Neural cell (in vitro differentiated cells): ENCODE measurements at regions not wholly inside any gene's neighbourhood (a gene's known extent, or its start where the extent isn't known, plus 50 kb on each side); places are given as distances from the start of the nearest gene placed in this dataset.

Source experiments
- H2AFZ ChIP-seq: fragments of 200-600, 300-800 bp; sonication (generic), shearing (Covaris generic); 2 replicates; pipeline ENCODE4 v1.6.0; 2014; ENCODE audit warnings: low read depth, mild to moderate bottlenecking, antibody characterized with exemption, low read length, moderate library complexity
- H3F3A ChIP-seq: fragments of 200-600 bp; shearing (Covaris generic); 2 replicates; pipeline ENCODE4 v1.6.1; 2016; ENCODE audit warnings: mild to moderate bottlenecking, moderate library complexity, mixed read lengths, antibody characterized with exemption, low read length; ENCODE audit not compliant: insufficient read depth, poor library complexity, severe bottlenecking
- H3K27ac ChIP-seq: fragments of 200-600, 300-800 bp; sonication (generic), shearing (Covaris generic); 2 replicates; pipeline ENCODE4 v1.5.1; 2014; ENCODE audit warnings: mild to moderate bottlenecking, low read length, moderate library complexity
- H3K27me3 ChIP-seq: fragments of 300-800, 200-600 bp; sonication (generic), shearing (Covaris generic); 2 replicates; pipeline ENCODE4 v1.6.0; 2014; ENCODE audit warnings: mild to moderate bottlenecking, low read depth, low read length, moderate library complexity; ENCODE audit not compliant: insufficient read depth
- H3K36me3 ChIP-seq: fragments of 300-800, 200-600 bp; sonication (generic), shearing (Covaris generic); 2 replicates; pipeline ENCODE4 v1.5.1; 2014; ENCODE audit warnings: mild to moderate bottlenecking, antibody characterized with exemption, low read length, moderate library complexity; ENCODE audit not compliant: insufficient read depth
- H3K4me2 ChIP-seq: fragments of 300-800, 200-600 bp; sonication (generic), shearing (Covaris generic); 2 replicates; pipeline ENCODE4 v1.6.0; 2014; ENCODE audit warnings: mild to moderate bottlenecking, low read length
- H3K4me3 ChIP-seq: fragments of 300-800, 200-600 bp; sonication (generic), shearing (Covaris generic); 2 replicates; pipeline ENCODE4 v1.5.1; 2014; ENCODE audit warnings: mild to moderate bottlenecking, low read length, moderate library complexity
- H3K79me2 ChIP-seq: fragments of 200-600 bp; shearing (Covaris generic); replicated peaks from 2 replicates; pipeline ENCODE4 v1.6.0; 2014; ENCODE audit warnings: mild to moderate bottlenecking, low read length, moderate library complexity; ENCODE audit not compliant: insufficient read depth
- H3K9ac ChIP-seq: fragments of 300-800, 200-600 bp; sonication (generic), shearing (Covaris generic); 2 replicates; pipeline ENCODE4 v1.6.1; 2016; ENCODE audit warnings: mild to moderate bottlenecking, low read length, mixed read lengths
- H3K9me2 ChIP-seq: fragments of 200-600 bp; shearing (Covaris generic); 2 replicates; pipeline ENCODE4 v1.6.1; 2016; ENCODE audit warnings: mild to moderate bottlenecking, low read length, mixed read lengths; ENCODE audit not compliant: insufficient read depth
- H3K9me3 ChIP-seq: fragments of 200-600, 300-800 bp; sonication (generic), shearing (Covaris generic); 2 replicates; pipeline ENCODE4 v1.6.1; 2016; ENCODE audit warnings: mild to moderate bottlenecking, mixed run types, low read length, moderate library complexity, mixed read lengths
- H4K20me1 ChIP-seq: fragments of 200-600 bp; shearing (Covaris generic); 2 replicates; pipeline ENCODE4 v1.6.1; 2016; ENCODE audit warnings: mild to moderate bottlenecking, mixed run types; ENCODE audit not compliant: insufficient read depth
- EP300 ChIP-seq: fragments of 450-650 bp; conservative IDR thresholded peaks from 2 replicates; pipeline ENCODE4 v1.6.1; 2014; ENCODE audit warnings: antibody characterized with exemption, mild to moderate bottlenecking, moderate library complexity; ENCODE audit not compliant: poor library complexity, severe bottlenecking
- EZH2 ChIP-seq: fragments of 200-600, 300-800 bp; shearing (Covaris generic), sonication (generic); IDR thresholded peaks from 2 replicates; pipeline ENCODE4 v1.6.1; 2014; ENCODE audit warnings: antibody characterized with exemption, low read length, borderline replicate concordance, mild to moderate bottlenecking; ENCODE audit not compliant: insufficient read depth, poor library complexity, severe bottlenecking
- MXI1 ChIP-seq: fragments of 450-650 bp; conservative IDR thresholded peaks from 2 replicates; pipeline ENCODE4 v1.6.1; 2014; ENCODE audit warnings: antibody characterized with exemption, mild to moderate bottlenecking; ENCODE audit not compliant: poor library complexity, severe bottlenecking
- POLR2AphosphoS5 ChIP-seq: IDR thresholded peaks from 2 replicates; pipeline ENCODE4 v1.6.1; 2012
- RAD21 ChIP-seq: fragments of 450-650 bp; conservative IDR thresholded peaks from 2 replicates; pipeline ENCODE4 v1.6.1; 2014; ENCODE audit warnings: antibody characterized with exemption, mild to moderate bottlenecking, moderate library complexity
- REST ChIP-seq: IDR thresholded peaks from 2 replicates; pipeline ENCODE4 v1.6.1; 2012; ENCODE audit warnings: borderline replicate concordance
- SMC3 ChIP-seq: fragments of 450-650 bp; conservative IDR thresholded peaks from 2 replicates; pipeline ENCODE4 v1.6.1; 2014; ENCODE audit warnings: antibody characterized with exemption, mild to moderate bottlenecking, moderate library complexity; ENCODE audit not compliant: poor library complexity
- TAF1 ChIP-seq: IDR thresholded peaks from 2 replicates; pipeline ENCODE4 v1.6.1; 2012; ENCODE audit warnings: low read depth
- TF ChIP-seq, protein P1 (sequence below): fragments of 450-650 bp; IDR thresholded peaks from 2 replicates; pipeline ENCODE4 v1.5.1; 2014; ENCODE audit warnings: antibody characterized with exemption, mild to moderate bottlenecking, moderate library complexity; ENCODE audit not compliant: poor library complexity, severe bottlenecking

- Histone ChIP-seq H3K9ac (no peak overlapping the region), H3K79me2 (no peaks in the 10 kb centered on the region), H2AFZ (no peak overlapping the region), H3K4me2 (no peak overlapping the region), H3K27me3 (no peaks in the 10 kb centered on the region), H3K27ac (no peak overlapping the region), H3K36me3 (no peaks in the 10 kb centered on the region), H3K4me3 (no peak overlapping the region), H3K9me3 (no peaks in the 10 kb centered on the region), H3F3A (no peaks in the 10 kb centered on the region), H3K9me2 (no peaks in the 10 kb centered on the region), H4K20me1 (no peaks in the 10 kb centered on the region)
- TF ChIP-seq, protein P1, sequence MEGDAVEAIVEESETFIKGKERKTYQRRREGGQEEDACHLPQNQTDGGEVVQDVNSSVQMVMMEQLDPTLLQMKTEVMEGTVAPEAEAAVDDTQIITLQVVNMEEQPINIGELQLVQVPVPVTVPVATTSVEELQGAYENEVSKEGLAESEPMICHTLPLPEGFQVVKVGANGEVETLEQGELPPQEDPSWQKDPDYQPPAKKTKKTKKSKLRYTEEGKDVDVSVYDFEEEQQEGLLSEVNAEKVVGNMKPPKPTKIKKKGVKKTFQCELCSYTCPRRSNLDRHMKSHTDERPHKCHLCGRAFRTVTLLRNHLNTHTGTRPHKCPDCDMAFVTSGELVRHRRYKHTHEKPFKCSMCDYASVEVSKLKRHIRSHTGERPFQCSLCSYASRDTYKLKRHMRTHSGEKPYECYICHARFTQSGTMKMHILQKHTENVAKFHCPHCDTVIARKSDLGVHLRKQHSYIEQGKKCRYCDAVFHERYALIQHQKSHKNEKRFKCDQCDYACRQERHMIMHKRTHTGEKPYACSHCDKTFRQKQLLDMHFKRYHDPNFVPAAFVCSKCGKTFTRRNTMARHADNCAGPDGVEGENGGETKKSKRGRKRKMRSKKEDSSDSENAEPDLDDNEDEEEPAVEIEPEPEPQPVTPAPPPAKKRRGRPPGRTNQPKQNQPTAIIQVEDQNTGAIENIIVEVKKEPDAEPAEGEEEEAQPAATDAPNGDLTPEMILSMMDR = no peak
- TF ChIP-seq MXI1 = no peak
- no peak for TF ChIP-seq EZH2
- no peak for TF ChIP-seq EP300
- TF ChIP-seq REST = no peak
- no peak for TF ChIP-seq POLR2AphosphoS5
- TF ChIP-seq RAD21 = no peak
- TF ChIP-seq TAF1 = no peak
- TF ChIP-seq SMC3 = no peak
These were observed 864.7 kb downstream of the TRIB2 start for GRCh38 chr2:13581471-13581870.

GRCh38 chr2:13583609-13584008 is 866.9 kb downstream of the TRIB2 start:
- Histone ChIP-seq H3K79me2 (no peaks in the 10 kb centered on the region), H3K9me3 (no peaks in the 10 kb centered on the region), H3K9ac (no peak overlapping the region), H3K27ac (no peak overlapping the region), H3K4me3 (no peak overlapping the region), H3K4me2 (no peak overlapping the region), H2AFZ (no peak overlapping the region), H3K27me3 (no peaks in the 10 kb centered on the region), H3K9me2 (no peaks in the 10 kb centered on the region), H3K36me3 (no peaks in the 10 kb centered on the region), H4K20me1 (no peaks in the 10 kb centered on the region), H3F3A (no peaks in the 10 kb centered on the region)
- TF ChIP-seq MXI1 (no peak), EZH2 (no peak), POLR2AphosphoS5 (no peak), SMC3 (no peak), EP300 (no peak), REST (no peak), TAF1 (no peak), RAD21 (no peak)
- TF ChIP-seq, protein P1 = no peak
